ENCODE measurements at regions not wholly inside any gene's neighbourhood (a gene's known extent, or its start where the extent isn't known, plus 50 kb on each side); places are given as distances from the start of the nearest gene placed in this dataset.

DNA sequence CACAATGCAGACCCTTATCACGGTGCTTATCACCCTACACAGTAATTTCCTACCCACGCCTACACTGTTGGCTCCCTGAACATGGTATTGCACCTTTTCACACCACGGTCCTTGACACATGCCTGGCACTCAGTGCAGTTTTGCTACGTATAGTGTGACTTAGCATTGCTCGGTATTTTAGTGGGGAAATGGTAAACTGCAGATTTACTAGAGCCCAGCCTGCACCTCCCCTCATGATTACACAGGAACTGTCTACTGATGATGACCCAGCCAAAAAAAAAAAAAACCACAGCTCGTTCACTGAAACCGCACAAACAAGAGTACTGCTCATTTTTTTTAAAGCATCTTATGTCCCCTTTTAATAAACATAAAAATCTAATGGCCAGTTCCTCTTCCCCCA is 124.2 kb upstream of the ZNF746 start:
- TF ChIP-seq POLR2A (IDR thresholded peaks at IDR 0.05; ENCODE audit: low read depth, low read length) (no peak), POLR2AphosphoS5 (IDR thresholded peaks at IDR 0.05; ENCODE audit: low read depth, low read length) (no peak)

Data from GM12891 (cell line).